SJSA1 (cell line): ENCODE measurements at regions not wholly inside any gene's neighbourhood (a gene's known extent, or its start where the extent isn't known, plus 50 kb on each side); places are given as distances from the start of the nearest gene placed in this dataset.

Experiments
- DNase-seq, 2 experiments: peaks; one replicate each; pipeline ENCODE4 v3.0.0-alpha.2; 2015 to 2020; ENCODE audit warnings: low spot score in 2 of 2, low read depth in 1 of 2
- H3K27ac ChIP-seq: fragments of 250-450 bp; sonication (Bioruptor Pico); 2 replicates; pipeline ENCODE4 v1.5.1; 2020; ENCODE audit warnings: mild to moderate bottlenecking, moderate library complexity
- H3K27me3 ChIP-seq: fragments of 250-450 bp; sonication (Bioruptor Pico); replicated peaks from 2 replicates; pipeline ENCODE4 v1.5.1; 2020; ENCODE audit warnings: mild to moderate bottlenecking, moderate library complexity
- H3K36me3 ChIP-seq: fragments of 250-450 bp; sonication (Bioruptor Pico); 2 replicates; pipeline ENCODE4 v1.5.1; 2020; ENCODE audit warnings: mild to moderate bottlenecking
- H3K4me1 ChIP-seq: fragments of 250-450 bp; sonication (Bioruptor Pico); replicated peaks from 2 replicates; pipeline ENCODE4 v1.6.1; 2021; ENCODE audit warnings: mild to moderate bottlenecking
- H3K4me3 ChIP-seq: fragments of 250-450 bp; sonication (Bioruptor Pico); 2 replicates; pipeline ENCODE4 v1.5.1; 2020; ENCODE audit warnings: mild to moderate bottlenecking
- H3K9me3 ChIP-seq: fragments of 250-450 bp; sonication (Bioruptor Pico); replicated peaks from 2 replicates; pipeline ENCODE4 v1.5.1; 2020; ENCODE audit warnings: mild to moderate bottlenecking

GRCh38 chr15:87609894-87610293, 646.6 kb downstream of the NTRK3 start:
- Histone ChIP-seq H3K36me3 (no peaks in the 10 kb centered on the region), H3K27ac (peak overlapping the region; percentile 63), H3K9me3 (no peaks in the 10 kb centered on the region), H3K4me1 (peaks cover 26% of the 10 kb centered on the region), H3K27me3 (no peaks in the 10 kb centered on the region), H3K4me3 (no peak overlapping the region)
- no peak for DNase-seq

GRCh38 chr15:87609474-87609873, 647.1 kb downstream of the NTRK3 start:
- H3K27me3 ChIP-seq, result no peaks in the 10 kb centered on the region
- no peak overlapping the region for H3K4me3 ChIP-seq
- H3K27ac ChIP-seq, result peak overlapping the region; percentile 63
- no peaks in the 10 kb centered on the region for H3K9me3 ChIP-seq
- H3K36me3 ChIP-seq, result no peaks in the 10 kb centered on the region
- peak; percentile 62 to 69 for DNase-seq
- peaks cover 26% of the 10 kb centered on the region for H3K4me1 ChIP-seq

- Histone ChIP-seq H3K4me1 (peaks cover 26% of the 10 kb centered on the region), H3K36me3 (no peaks in the 10 kb centered on the region), H3K4me3 (no peak overlapping the region), H3K27me3 (no peaks in the 10 kb centered on the region), H3K9me3 (no peaks in the 10 kb centered on the region), H3K27ac (no peak overlapping the region)
- no peak for DNase-seq
Observed at GRCh38 chr15:87608238-87609028, 648.1 kb downstream of the NTRK3 start.

GRCh38 chr15:87606971-87607370, 649.6 kb downstream of the NTRK3 start:
- H3K36me3 ChIP-seq, result no peaks in the 10 kb centered on the region
- DNase-seq, result no peak
- H3K27me3 ChIP-seq, result no peaks in the 10 kb centered on the region
- H3K27ac ChIP-seq, result no peak overlapping the region
- no peak overlapping the region for H3K4me3 ChIP-seq
- H3K9me3 ChIP-seq, result no peaks in the 10 kb centered on the region
- peaks cover 26% of the 10 kb centered on the region for H3K4me1 ChIP-seq

GRCh38 chr15:87604857-87605446, 651.6 kb downstream of the NTRK3 start:
- Histone ChIP-seq H3K27me3 (no peaks in the 10 kb centered on the region), H3K9me3 (no peaks in the 10 kb centered on the region), H3K4me3 (no peak overlapping the region), H3K27ac (no peak overlapping the region), H3K36me3 (no peaks in the 10 kb centered on the region), H3K4me1 (peaks cover 14% of the 10 kb centered on the region)
- no peak for DNase-seq

- no peak overlapping the region for H3K4me3 ChIP-seq
- no peaks in the 10 kb centered on the region for H3K9me3 ChIP-seq
- no peaks in the 10 kb centered on the region for H3K27me3 ChIP-seq
- H3K4me1 ChIP-seq, result no peaks in the 10 kb centered on the region
- H3K36me3 ChIP-seq, result no peaks in the 10 kb centered on the region
- H3K27ac ChIP-seq, result no peak overlapping the region
- no peak for DNase-seq
Observed at GRCh38 chr15:87602371-87602770, 654.2 kb downstream of the NTRK3 start.

- H3K4me1 ChIP-seq, result no peaks in the 10 kb centered on the region
Observed at GRCh38 chr15:87599616-87600015, 656.9 kb downstream of the NTRK3 start.

GRCh38 chr15:87597346-87598052, 659.0 kb downstream of the NTRK3 start:
- Histone ChIP-seq H3K4me1 (no peaks in the 10 kb centered on the region), H3K9me3 (no peaks in the 10 kb centered on the region), H3K27ac (no peak overlapping the region), H3K36me3 (no peaks in the 10 kb centered on the region), H3K27me3 (no peaks in the 10 kb centered on the region; the same call in 1 of the 2 replicates), H3K4me3 (no peak overlapping the region)
- no peak for DNase-seq

More at GRCh38 chr15:87599616-87600015, 656.9 kb downstream of the NTRK3 start:
- H3K36me3 ChIP-seq, result no peaks in the 10 kb centered on the region
- H3K27ac ChIP-seq, result no peak overlapping the region
- no peaks in the 10 kb centered on the region; the same call in 1 of the 2 replicates for H3K27me3 ChIP-seq
- DNase-seq, result no peak
- no peak overlapping the region for H3K4me3 ChIP-seq
- H3K9me3 ChIP-seq, result no peaks in the 10 kb centered on the region

GRCh38 chr15:87591582-87591981, 665.0 kb downstream of the NTRK3 start:
- H3K9me3 ChIP-seq, result no peaks in the 10 kb centered on the region
- H3K27me3 ChIP-seq, result no peaks in the 10 kb centered on the region; the same call in 1 of the 2 replicates
- H3K4me1 ChIP-seq, result no peaks in the 10 kb centered on the region
- H3K36me3 ChIP-seq, result no peaks in the 10 kb centered on the region
- no peak for DNase-seq
- H3K4me3 ChIP-seq, result no peak overlapping the region
- H3K27ac ChIP-seq, result no peak overlapping the region

- Histone ChIP-seq H3K9me3 (no peaks in the 10 kb centered on the region), H3K4me1 (no peaks in the 10 kb centered on the region), H3K36me3 (no peaks in the 10 kb centered on the region), H3K4me3 (no peak overlapping the region), H3K27me3 (no peaks in the 10 kb centered on the region; the same call in 1 of the 2 replicates), H3K27ac (no peak overlapping the region)
- no peak for DNase-seq
Observed at GRCh38 chr15:87591042-87591441, 665.5 kb downstream of the NTRK3 start.

GRCh38 chr15:87589134-87589533, 667.4 kb downstream of the NTRK3 start:
- no peaks in the 10 kb centered on the region for H3K4me1 ChIP-seq
- H3K27me3 ChIP-seq, result no peaks in the 10 kb centered on the region
- H3K36me3 ChIP-seq, result no peaks in the 10 kb centered on the region
- no peaks in the 10 kb centered on the region for H3K9me3 ChIP-seq
- no peak overlapping the region for H3K4me3 ChIP-seq
- H3K27ac ChIP-seq, result no peak overlapping the region
- DNase-seq, result no peak

- Histone ChIP-seq H3K27ac (no peak overlapping the region), H3K4me1 (peaks cover 6% of the 10 kb centered on the region), H3K36me3 (no peaks in the 10 kb centered on the region), H3K27me3 (no peaks in the 10 kb centered on the region), H3K4me3 (no peak overlapping the region), H3K9me3 (no peaks in the 10 kb centered on the region)
- DNase-seq, result no peak
Observed at GRCh38 chr15:87582169-87582568, 674.4 kb downstream of the NTRK3 start.

GRCh38 chr15:87579537-87579936, 677.0 kb downstream of the NTRK3 start:
- H3K4me1 ChIP-seq, result peaks cover 6% of the 10 kb centered on the region
- H3K4me3 ChIP-seq, result no peak overlapping the region
- peak in 1 of 2 experiments; percentile 19 for DNase-seq
- no peaks in the 10 kb centered on the region for H3K27me3 ChIP-seq
- no peaks in the 10 kb centered on the region for H3K36me3 ChIP-seq
- no peak overlapping the region for H3K27ac ChIP-seq
- no peaks in the 10 kb centered on the region for H3K9me3 ChIP-seq

GRCh38 chr15:87578776-87579175, 677.8 kb downstream of the NTRK3 start:
- Histone ChIP-seq H3K36me3 (no peaks in the 10 kb centered on the region), H3K4me1 (peaks cover 6% of the 10 kb centered on the region), H3K4me3 (no peak overlapping the region), H3K27ac (no peak overlapping the region), H3K9me3 (no peaks in the 10 kb centered on the region), H3K27me3 (no peaks in the 10 kb centered on the region)
- DNase-seq, result no peak
